Nephron (organoid): ENCODE measurements at regions not wholly inside any gene's neighbourhood (a gene's known extent, or its start where the extent isn't known, plus 50 kb on each side); places are given as distances from the start of the nearest gene placed in this dataset.
A peak's percentile ranks its signal among the peaks of the same experiment; 100 is the strongest.

Experiments
- H3K27ac Mint-ChIP-seq, 3 experiments: 2 replicates each; pipeline ENCODE4 v1.8.0; 2020; ENCODE audit warnings: mixed read lengths in 3 of 3, mild to moderate bottlenecking in 2 of 3, moderate library complexity in 1 of 3
- H3K27me3 Mint-ChIP-seq: 2 replicates; pipeline ENCODE4 v1.8.0; 2021; ENCODE audit warnings: low read depth, mild to moderate bottlenecking, moderate library complexity, mixed read lengths
- H3K36me3 Mint-ChIP-seq: 2 replicates; pipeline ENCODE4 v1.8.0; 2020; ENCODE audit warnings: low read depth, mixed read lengths
- H3K4me1 Mint-ChIP-seq: 2 replicates; pipeline ENCODE4 v1.8.0; 2020; ENCODE audit warnings: mixed read lengths
- H3K4me3 Mint-ChIP-seq, 3 experiments: 2 replicates each; pipeline ENCODE4 v1.8.0; 2020; ENCODE audit warnings: mild to moderate bottlenecking in 3 of 3, mixed read lengths in 3 of 3, moderate library complexity in 2 of 3
- H3K9me3 Mint-ChIP-seq: 2 replicates; pipeline ENCODE4 v1.8.0; 2020; ENCODE audit warnings: mixed read lengths
- TF ChIP-seq, protein P1 (sequence below), 3 experiments: fragments of 200-600 bp; sonication (generic); IDR thresholded peaks; one replicate each; pipeline ENCODE4 v1.5.0; 2021; ENCODE audit warnings: antibody characterized with exemption in 3 of 3; ENCODE audit not compliant: unreplicated experiment in 3 of 3

DNA sequence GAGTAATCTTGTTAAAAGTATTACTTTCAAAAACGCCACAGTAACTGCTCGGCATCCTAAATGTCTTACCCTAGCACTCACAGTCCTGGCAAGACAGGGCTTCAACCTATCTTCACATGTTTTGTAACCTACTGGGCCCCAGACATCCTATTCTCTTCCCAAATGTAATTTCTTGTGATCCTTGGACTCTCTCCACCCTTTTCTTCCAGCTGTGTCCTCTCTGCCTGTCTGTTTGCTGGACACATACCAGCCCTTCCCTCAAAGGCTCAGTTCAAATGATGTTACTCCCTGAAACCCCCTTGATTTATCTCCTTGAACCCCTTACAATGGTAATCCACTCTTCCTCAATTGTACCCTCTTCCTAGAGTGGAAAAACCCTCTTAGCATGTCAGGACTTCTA lies 60.1 kb upstream of the CNEP1R1 start:
- TF ChIP-seq, protein P1, sequence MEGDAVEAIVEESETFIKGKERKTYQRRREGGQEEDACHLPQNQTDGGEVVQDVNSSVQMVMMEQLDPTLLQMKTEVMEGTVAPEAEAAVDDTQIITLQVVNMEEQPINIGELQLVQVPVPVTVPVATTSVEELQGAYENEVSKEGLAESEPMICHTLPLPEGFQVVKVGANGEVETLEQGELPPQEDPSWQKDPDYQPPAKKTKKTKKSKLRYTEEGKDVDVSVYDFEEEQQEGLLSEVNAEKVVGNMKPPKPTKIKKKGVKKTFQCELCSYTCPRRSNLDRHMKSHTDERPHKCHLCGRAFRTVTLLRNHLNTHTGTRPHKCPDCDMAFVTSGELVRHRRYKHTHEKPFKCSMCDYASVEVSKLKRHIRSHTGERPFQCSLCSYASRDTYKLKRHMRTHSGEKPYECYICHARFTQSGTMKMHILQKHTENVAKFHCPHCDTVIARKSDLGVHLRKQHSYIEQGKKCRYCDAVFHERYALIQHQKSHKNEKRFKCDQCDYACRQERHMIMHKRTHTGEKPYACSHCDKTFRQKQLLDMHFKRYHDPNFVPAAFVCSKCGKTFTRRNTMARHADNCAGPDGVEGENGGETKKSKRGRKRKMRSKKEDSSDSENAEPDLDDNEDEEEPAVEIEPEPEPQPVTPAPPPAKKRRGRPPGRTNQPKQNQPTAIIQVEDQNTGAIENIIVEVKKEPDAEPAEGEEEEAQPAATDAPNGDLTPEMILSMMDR (IDR thresholded peaks at IDR 0.05; ENCODE audit: unreplicated experiment in 3 of 3) = no peak
- no peaks in the 10 kb centered on the region for H3K9me3 Mint-ChIP-seq
- peak overlapping the region; percentile 87 to 98 (median 88) for H3K27ac Mint-ChIP-seq
- H3K27me3 Mint-ChIP-seq = peaks cover 8% of the 10 kb centered on the region
- H3K36me3 Mint-ChIP-seq = no peaks in the 10 kb centered on the region
- H3K4me3 Mint-ChIP-seq = peak overlapping the region in 1 of 3 experiments; percentile 2
- peaks cover 34% of the 10 kb centered on the region for H3K4me1 Mint-ChIP-seq

DNA sequence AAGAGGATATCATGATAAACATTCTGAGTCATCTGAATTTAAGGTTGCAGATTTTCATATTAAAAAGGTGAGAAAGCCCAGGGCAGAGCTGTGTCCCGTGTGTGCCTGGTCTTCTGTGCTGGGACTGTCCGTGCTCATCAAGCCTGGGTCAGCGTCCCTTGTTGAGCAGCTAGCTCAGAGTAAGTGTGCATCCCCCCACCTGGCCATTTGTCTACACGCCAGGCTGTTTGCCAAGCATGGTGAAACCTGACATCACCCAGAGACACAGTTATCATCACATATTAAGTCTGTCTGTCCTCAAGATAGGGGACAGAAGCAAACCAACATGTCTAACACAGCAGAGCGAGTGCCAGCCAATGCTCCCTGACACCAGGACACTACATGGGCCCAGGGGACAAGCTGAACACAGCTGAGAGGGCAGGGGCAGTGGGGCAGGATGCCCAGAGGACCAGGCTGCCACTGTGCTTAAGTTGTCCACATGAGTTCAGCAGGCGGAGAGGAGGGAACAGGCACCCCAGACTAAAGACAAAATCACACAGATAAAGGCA lies 57.9 kb upstream of the CNEP1R1 start:
- Mint-ChIP-seq H3K27me3 (peaks cover 8% of the 10 kb centered on the region), H3K4me3 (no peak overlapping the region), H3K4me1 (peaks cover 22% of the 10 kb centered on the region), H3K9me3 (peaks cover 3% of the 10 kb centered on the region), H3K36me3 (no peaks in the 10 kb centered on the region), H3K27ac (peak overlapping the region in 2 of 3 experiments; percentile 29 to 77)
- TF ChIP-seq, protein P1 (IDR thresholded peaks at IDR 0.05; ENCODE audit: unreplicated experiment in 3 of 3) = no peak

DNA sequence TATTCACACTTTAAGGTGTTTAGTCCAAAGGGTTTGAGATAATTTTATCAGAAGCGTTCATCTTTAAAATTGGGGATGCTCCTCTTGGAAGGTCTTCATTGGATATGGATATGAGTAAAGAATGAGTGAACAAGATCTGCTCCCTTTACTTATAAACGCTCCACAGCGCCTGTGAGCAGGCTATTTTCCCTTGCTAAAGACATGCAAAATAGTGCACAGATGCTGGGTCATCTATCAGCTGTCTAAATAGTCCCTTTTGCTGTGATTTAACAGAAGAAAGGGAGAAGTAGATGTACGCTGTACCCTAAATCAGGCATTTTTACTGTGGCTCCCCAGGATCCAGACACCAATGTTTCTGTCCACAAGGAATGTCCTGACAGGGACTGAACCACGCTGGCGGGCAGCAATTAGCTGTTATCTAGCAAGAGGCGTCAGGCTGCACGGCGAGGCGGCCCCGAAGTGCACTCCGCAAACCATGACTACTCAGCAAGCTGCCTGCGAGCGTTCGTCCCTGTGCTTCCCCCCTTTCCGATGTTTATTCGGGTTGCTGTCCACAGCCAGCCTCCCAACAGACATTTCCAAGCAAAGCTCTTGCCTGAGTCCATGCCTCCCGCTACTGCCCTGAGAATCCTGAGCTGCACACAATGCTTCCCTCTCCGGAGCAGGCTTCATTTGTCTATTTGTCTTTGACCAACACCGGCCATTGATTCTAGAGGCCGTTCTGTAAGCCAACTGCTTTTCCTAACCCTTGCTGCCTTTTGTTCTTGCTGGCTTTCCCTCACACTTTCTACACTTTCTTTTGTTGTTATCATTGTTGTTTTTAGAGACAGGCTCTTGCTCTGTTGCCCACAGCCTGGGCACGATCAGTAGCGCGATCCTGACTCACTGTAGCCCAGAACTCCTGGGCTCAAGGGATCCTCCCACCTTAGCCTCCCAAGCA lies 55.7 kb upstream of the CNEP1R1 start:
- TF ChIP-seq, protein P1 (IDR thresholded peaks at IDR 0.05; ENCODE audit: unreplicated experiment in 3 of 3) = no peak
- no peaks in the 10 kb centered on the region for H3K36me3 Mint-ChIP-seq
- H3K27me3 Mint-ChIP-seq = peaks cover 8% of the 10 kb centered on the region
- H3K4me3 Mint-ChIP-seq = peak overlapping the region in 1 of 3 experiments; percentile 42
- peak overlapping the region; percentile 2 to 82 (median 73) for H3K27ac Mint-ChIP-seq
- peaks cover 33% of the 10 kb centered on the region for H3K4me1 Mint-ChIP-seq
- peaks cover 3% of the 10 kb centered on the region for H3K9me3 Mint-ChIP-seq

DNA sequence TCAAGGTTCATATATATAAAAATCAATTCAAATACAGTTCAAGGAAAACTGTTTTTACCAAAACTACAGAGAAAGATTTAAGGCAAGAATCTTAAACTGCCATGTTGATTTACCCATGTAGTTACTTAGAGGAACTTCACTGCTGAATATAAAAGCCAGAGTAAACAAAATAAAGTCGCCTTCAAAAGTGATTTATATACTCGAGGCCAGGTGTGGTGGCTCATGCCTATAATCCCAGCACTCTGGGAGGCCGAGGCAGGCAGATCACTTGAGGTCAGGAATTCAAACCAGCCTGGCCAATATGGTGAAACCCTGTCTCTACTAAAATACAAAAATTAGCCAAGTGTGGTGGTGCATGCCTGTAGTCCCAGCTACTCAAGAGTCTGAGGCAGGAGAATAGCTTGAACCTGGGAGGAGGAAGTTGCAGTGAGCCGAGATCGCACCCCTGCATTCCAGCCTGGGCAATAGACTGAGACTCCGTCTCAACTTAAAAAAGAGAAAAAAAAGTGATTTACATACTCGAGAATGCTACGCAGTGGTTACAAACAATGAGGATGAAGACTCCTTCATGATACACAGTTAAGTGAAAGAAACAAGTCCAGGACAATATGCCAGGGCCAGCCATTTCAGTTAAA lies 54.1 kb upstream of the CNEP1R1 start:
- Mint-ChIP-seq H3K36me3 (no peaks in the 10 kb centered on the region), H3K27me3 (peaks cover 8% of the 10 kb centered on the region), H3K9me3 (peaks cover 3% of the 10 kb centered on the region), H3K4me1 (peaks cover 25% of the 10 kb centered on the region), H3K27ac (peak overlapping the region in 1 of 3 experiments; percentile 81), H3K4me3 (no peak overlapping the region)
- TF ChIP-seq, protein P1 (IDR thresholded peaks at IDR 0.05; ENCODE audit: unreplicated experiment in 3 of 3) = no peak

DNA sequence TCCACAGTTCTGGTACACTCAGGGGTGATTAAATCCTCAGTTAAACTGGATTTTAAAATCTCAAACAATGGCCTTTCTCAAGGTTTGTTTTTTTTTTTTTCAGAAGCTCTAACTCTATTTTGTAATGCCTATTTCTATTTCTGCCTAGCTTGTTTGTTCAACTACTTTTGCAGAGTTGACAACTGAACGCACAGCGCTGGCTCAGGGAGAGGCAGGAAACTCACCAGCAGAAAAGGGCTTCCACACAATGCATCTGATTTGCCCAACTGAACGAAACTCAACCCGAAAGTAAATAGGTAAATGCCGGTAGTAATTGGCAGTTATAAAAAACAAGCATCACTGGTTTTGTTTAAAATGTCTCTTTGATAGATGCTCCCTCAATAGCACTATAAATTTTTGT lies 52.7 kb upstream of the CNEP1R1 start:
- peak overlapping the region in 2 of 3 experiments; percentile 22 to 48 for H3K27ac Mint-ChIP-seq
- peaks cover 4% of the 10 kb centered on the region for H3K27me3 Mint-ChIP-seq
- TF ChIP-seq, protein P1 (IDR thresholded peaks at IDR 0.05; ENCODE audit: unreplicated experiment in 3 of 3) = no peak
- peaks cover 3% of the 10 kb centered on the region for H3K9me3 Mint-ChIP-seq
- no peaks in the 10 kb centered on the region for H3K36me3 Mint-ChIP-seq
- H3K4me3 Mint-ChIP-seq = no peak overlapping the region
- H3K4me1 Mint-ChIP-seq = peaks cover 18% of the 10 kb centered on the region
